HG03135 (cell line): ENCODE measurements at regions not wholly inside any gene's neighbourhood (a gene's known extent, or its start where the extent isn't known, plus 50 kb on each side); places are given as distances from the start of the nearest gene placed in this dataset.
"Not testable (repeated sequence)": the region's sequence is repeated elsewhere in the genome, so short reads cannot be mapped to it uniquely, and the experiment has no call there.

Experiments
- ATAC-seq: cut with Tn5 transposase; IDR thresholded peaks from one replicate; pipeline ENCODE4 v1.9.1; 2021; ENCODE audit warnings: mild to moderate bottlenecking, moderate library complexity; ENCODE audit not compliant: unreplicated experiment

DNA sequence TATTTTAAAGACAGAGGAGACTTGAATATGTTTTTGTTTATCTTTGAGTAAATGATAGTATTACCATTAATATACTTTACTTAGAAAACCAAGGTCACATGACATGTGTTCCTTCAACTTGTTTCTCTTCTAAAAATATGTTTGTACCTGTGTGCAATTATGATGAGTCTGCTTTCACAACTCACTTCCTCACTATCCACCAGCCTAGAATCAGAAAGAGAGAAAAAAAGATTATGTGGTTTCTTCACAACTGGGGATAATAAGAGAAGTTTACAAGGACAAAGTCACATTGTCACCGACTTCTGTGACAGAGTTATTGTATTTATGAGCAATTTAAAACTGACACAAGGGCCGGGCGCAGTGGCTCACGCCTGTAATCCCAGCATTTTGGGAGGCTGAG is 1112.1 kb downstream of the RPA4 start:
- ATAC-seq: no peak

DNA sequence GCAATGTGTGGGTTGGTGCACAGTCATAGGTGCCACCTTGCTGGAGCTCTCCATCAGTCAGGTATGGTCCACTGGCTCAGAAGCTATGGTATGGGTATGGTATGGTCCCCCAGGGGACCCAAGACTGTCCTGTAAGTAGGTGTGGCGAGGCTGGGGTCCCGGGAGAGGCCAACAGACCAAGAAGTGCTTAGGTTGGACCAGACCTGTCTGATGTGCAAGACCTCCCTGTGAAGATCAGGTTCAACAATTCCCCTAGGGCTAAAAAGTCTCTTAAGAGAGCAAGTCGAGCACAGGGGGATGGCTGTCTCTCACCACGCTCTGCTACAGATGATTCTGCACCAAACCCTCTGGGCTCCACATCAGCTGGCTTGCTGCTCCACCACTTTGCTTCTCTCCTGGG is 1145.0 kb downstream of the RPA4 start:
- ATAC-seq: no peak

DNA sequence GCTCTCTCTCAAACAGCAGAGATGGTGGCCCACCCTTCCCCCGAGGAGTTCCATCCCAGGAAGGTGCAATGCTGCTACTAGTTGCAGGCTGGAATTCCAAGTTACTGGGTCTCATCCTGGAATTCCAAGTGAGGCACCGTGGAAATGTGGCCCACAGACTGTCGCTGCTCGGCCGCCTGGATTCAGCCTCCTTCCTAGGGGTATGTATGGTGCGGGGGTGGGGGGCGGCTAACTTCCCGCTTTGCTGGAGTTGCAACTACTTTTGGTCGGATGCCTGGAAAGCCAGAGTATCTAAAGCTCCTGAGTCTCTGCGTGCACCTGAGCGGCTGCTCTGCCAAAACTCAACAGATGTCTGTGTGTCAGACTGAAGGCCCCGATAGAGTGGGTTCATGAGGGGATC is 1146.2 kb downstream of the RPA4 start:
- no peak for ATAC-seq

DNA sequence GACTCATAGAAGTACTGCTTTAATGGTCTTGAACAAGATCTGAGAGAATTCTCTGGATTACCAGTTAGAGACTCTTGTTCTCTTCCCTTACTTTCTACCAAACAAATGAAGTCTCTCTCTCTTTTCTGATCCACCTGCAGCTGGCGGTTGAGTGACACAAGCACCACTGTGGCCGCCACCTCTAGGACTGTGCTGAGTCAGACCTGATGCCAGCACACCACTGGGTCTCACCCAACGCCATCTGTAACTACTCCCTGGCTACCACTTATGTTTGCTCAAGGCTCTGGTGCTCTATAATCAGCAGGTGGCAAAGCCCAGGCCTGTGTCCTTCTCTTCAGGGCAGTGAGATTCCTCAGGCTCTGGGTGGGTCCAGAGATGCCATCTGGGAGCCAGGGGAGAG is 1173.5 kb downstream of the RPA4 start:
- ATAC-seq: no peak

DNA sequence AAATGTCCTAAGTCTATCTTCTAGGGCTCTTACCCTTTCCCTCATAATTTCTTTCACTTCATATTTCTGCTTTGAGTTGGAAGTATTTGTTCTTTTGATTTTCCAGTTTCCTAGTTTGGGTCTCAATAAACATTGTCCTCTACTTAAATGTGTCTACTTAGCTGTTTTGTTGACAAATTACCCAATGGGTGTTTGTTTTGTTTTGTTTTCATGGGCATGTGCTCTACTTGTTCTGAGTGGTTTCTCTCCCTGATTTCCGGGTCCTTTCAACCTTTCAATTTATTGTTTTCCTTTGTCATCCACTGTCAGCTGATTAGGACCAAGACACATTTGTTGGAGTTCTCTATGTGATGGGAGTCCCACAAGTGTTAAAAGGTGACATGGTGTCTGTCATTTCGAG is 1181.4 kb downstream of the RPA4 start:
- ATAC-seq: no peak

DNA sequence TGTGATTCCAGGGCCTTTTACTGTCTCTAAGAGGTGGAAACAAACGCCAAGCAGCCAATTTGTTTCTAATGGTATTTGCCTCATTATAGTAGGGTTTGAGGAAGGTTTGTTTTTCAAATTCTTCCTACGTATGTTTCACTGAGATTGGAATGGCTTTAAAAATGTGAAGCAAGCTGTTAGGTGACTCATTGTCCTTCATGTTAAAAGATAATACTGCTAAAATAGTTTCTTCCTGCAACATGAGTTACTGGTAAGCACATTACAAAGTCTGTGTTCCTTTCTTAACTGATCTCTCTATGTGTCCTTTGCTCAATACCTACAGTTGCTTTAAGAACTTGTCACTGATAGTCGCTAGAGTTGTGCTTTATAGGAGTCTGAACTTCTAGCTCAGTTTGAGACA is 1183.9 kb downstream of the RPA4 start:
- ATAC-seq: no peak

DNA sequence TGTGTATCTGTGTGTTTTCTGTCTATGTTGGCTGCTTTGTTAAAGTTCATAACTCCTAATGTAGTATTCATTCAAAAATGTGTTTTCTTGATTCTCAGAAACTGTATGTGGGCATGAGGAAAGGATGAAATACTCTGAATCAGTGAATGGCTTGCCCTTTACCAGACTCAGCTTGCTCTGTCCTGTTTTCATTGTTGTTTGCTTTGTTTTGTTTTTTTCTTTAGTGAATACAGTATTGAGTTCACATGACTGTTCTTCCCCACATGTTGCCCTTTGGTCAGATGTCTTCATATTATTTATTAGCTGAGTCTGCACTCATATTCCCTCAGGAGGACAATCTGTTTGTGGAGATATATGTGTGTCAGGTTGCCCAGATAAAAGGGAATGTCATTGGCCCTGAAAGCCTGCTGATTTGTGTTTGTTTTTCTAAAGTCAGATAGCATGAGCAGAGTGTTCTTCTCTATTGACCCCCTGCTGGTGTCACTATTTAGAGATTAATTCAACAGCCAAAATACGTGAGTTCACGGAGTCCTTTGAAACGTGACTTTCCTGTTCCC is 1184.4 kb downstream of the RPA4 start:
- no peak for ATAC-seq

DNA sequence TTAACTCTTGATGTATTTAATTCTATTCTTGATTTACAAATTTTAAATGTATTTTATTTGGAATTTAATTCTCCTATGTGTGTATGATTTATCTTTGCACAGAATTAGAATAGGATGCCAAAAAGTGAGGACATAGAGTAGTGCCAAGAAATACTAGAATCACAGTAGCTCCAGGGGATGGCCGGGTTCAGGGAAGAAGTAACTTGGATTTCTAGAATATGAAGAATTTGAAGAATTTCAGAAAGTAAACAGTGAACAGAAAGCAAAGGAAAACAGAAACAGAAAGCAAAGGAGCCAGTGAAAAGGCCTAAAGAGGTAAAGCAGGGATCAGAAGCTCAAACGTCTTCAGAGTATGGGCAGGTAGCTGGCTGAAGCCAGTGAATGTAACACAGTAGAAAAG is 1187.6 kb downstream of the RPA4 start:
- ATAC-seq: no peak

DNA sequence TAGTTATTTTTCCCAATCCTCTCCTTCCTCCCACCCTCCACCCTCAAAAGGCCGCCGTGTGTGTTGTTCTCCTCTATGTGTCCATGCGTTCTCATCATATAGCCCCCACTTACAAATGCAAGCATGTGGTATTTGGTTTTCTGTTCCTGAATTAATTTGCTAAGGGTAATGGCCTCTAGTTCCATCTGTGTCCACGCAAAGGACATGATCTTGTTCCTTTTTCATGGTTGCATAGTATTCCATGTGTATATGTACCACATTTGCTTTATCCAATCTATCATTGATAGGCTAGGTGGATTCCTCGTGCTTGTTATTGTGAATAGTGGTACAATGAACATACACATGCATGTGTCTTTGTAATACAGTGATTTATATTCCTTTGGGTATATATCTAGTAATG is 1193.7 kb downstream of the RPA4 start:
- ATAC-seq: no peak

DNA sequence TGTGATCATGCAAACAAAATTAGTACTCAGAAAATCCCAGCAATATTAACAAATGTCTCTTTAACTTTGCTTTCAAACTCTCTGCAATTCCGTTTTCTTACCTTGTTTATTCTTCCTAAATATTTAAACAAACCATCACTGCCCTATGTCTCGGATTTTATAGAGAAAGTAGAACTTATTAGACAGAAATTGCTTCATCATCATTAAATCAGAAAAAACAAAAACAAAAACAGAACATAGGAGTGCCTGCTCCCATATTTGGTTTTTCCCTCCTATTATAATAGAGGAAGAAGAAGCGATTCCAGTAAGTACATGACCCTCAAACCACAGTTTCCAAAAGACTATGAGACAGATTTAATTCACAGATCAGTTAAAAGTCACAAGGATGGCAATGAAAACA is 1228.0 kb downstream of the RPA4 start:
- ATAC-seq: no peak

DNA sequence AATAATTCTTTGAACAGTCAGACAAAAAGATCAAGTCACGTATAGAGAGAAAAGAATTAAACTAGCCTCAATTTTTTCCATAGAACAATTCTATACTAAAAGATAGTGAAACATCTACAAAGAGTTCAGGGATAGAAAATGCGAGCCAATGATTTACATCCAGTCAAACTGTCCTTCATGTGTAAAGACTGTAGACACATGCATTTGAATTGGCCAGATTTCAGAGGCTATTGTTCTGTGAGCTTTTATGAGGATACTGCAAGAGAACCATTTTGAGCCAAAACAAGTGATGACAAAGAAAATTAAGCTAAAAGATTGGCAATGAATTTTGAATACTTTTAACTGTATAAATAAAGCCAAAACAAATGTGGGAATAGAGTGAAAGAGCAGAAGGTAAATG is 1230.3 kb downstream of the RPA4 start:
- ATAC-seq: no peak

DNA sequence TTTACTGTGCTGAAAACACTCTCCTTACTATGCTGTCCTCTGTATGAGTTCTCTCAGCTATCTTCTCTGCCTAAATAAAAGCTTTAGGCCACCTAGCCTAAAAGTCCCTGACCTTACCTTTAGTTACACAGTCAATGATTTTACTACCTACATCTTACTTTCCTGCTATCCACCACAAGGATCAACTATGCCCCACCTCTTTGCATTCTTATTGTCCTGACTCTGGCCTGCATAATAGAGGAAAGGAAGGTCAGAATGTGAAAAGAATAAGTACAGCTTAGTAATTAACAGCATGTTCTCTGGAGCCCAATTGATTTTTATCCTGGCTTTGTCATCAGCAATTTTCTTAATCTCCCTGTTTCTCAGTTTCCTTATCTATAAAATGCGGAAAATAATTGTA is 1257.8 kb downstream of the RPA4 start:
- no peak for ATAC-seq

DNA sequence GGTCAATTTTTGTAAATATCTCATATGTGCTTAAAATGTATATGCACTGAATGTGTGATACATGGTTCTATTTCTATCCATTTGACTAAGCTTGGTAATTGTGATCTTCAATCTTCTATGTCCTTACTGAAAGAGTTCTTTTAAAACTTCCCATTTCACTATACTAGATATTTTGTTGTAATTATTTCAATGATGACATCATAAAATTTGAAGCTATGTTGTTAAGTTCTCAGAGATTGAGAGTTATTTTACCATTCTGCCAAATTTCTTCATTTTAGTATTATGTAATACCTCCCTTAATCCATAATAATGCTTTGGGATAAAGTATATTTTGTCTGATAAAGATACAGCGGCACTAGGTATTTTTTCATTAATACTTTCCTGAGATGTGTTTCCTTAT is 1307.3 kb downstream of the RPA4 start:
- ATAC-seq: no peak

DNA sequence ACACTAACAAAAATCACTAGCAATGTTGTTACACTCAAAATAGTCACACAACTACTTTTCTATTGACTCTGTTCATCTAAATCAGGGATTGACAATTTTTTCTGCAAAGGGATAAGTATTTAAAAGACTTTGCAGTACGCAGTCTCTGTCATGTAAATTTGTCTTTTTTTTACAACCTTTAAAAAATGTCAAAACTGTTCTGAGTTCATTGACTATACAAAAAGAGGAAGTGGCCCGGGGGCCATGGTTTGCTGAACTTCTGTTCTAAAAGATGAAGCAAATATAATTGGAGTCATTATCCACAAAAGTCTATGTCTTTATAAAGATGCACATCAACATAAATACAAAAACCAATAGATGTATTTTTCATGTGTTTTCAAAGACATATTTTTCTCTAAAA is 1310.3 kb downstream of the RPA4 start:
- no peak for ATAC-seq

DNA sequence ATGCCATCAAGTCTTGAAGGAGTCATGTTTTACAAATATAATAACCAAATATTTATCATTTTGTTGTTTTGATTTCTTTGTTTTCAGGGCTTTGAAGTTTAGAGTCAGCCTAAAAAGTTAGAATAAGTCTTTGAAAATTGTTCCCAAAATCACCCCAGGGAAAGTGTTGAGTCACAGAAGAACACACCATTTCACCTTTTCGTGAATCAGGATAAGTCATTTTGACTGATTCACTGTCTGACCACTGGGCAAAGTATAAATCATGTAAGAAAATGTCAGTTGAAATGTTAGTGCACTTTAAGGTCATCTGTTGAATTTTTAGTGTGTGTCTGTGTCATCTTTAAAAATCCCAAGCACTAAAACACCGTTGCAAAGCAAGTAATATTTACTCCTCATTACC is 1320.1 kb downstream of the RPA4 start:
- no peak for ATAC-seq

DNA sequence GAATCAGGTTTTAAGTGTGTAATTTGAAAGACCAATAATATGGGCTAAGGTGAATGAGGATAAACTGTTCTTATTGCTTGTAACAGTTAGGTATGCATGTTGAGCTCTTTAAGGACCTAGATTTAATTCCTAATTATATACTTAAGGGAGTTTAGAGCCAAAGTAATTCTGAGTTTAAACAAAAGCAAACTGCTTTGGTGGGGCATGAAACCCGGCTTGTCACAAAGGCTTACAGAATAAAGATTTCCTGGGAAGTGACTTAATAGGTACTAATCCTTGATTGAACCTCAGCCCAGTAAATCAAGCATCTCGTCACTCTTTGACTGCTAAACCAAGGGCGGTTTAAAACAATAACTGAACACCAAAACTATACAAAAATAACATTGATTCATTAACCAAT is 1324.2 kb downstream of the RPA4 start:
- no peak for ATAC-seq

DNA sequence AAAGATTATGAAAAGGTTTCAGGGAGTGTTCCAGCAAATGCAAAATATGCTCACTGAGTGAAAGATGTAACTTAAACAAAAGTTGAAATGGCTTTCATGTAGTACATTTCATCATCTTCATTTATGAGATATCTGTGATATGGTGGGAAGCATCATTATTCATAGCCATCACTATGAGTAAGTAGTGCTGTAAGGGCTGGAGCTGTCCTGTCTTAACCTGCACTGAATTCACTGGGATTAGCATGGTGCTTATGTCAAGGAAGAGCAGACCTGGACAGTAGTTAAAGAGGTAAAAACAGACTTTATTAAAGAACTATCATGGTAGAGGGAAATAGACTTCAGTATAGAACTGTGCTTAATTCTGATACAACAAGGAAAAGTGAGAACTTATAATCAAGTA is 1347.3 kb downstream of the RPA4 start:
- no peak for ATAC-seq

DNA sequence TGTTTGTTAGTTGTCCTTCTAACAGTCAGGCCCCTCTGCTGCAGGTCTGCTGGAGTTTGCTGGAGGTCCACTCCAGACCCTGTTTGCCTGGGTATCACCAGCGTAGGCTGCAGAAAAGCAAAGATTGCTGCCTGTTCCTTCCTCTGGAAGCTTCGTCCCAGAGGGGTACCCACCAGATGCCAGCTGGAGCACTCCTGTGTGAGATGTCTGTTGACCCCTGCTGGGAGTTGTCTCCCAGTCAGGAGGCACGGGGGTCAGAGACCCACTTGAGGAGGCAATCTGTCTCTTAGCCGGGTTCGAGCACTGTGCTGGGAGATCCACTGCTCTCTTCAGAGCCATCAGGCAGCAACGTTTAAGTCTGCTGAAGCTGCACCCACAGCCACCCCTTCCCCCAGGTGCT is 1356.4 kb downstream of the RPA4 start:
- ATAC-seq: not testable (repeated sequence)

DNA sequence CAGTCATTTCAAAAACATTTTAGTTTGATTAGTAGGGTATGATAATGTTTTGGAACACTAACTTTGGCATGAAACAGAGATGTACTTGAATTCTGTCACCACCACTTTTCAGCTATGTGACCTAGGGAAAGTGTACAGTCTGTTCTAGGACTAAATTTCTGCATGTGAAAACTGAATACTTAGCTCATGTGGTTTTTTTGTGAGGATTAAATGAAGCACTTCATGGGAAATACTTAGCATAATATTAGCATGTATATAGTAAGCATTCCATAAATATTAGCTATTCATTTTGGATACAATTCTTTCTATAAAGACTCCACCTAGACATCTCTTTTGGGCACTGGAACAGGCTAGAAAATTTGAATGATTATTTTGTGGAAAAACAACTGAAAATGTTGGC is 1379.4 kb downstream of the RPA4 start:
- ATAC-seq: no peak

DNA sequence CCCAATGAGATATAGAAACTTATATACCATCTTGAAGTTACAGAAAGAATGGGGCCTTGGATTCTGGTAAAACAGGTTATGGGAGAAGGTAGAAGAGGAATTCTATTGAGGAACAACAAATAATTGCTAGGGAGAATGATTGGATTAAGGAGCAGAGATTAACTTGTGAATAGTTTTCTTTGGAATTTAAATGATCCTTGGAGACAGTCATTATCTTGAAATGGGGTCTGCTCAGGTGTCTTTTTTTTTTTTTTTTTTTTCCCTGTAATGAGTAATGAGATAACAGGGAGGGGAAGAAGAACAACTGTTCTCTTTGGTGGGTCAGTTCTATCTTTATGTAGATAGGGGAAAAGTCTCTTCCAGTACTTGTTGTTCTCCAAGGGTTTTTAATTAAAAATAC is 1406.0 kb downstream of the RPA4 start:
- ATAC-seq: no peak

DNA sequence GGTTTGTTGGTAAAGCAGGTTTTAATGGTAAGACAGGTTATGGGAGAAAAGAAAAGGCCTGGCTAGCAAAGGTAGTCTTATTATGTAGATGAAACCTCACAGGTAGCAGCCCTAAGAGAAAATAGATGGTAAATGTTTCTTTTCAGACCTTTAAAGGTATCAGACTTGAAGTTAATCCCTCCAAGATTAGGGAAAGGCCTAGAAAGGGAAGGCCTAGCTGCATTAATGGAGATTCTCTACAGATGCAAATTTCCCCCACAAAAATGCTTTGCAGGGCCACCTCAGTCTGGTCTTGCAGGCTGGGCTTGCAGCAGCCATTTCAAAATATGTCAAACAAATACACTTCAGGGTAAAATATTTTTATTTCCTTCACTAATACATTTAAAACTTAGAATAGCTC is 1410.6 kb downstream of the RPA4 start:
- no peak for ATAC-seq

DNA sequence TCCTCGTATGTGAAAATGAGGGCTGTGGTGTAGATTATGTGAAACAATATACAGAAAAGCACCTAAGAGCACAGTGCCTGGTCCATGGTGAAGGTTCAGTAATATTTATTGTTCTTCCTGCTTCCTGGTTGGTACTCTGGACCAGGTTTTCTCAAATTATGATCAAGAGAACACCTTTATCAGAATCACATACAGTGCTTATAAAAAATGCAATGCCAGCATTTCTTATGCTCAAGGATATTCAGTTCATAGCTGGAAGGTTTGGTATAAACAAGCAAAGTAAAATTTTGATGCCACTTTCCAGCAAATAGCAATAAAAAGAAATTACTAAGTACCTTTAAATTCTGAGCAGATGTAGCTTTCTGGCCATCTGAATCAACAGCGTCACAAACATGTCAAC is 1412.4 kb downstream of the RPA4 start:
- ATAC-seq: no peak

DNA sequence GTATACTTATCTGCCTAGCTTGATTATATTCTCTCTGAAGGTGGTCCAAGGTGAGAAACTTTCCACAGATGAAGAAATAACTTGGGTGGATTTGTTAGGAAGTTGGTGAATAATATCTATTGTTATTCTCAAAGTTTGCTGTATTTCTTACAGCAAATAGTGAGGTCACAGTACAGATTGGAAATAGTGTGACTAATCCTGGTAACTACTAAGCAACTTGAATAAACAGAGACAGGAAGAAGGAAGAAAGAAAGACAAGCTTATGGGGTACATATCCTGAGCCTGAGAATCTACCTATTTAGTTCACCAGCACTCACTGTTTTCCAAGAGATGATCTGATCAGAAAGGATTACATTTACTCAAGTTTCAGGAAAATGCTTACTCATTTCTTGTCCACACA is 1416.1 kb downstream of the RPA4 start:
- ATAC-seq: no peak

DNA sequence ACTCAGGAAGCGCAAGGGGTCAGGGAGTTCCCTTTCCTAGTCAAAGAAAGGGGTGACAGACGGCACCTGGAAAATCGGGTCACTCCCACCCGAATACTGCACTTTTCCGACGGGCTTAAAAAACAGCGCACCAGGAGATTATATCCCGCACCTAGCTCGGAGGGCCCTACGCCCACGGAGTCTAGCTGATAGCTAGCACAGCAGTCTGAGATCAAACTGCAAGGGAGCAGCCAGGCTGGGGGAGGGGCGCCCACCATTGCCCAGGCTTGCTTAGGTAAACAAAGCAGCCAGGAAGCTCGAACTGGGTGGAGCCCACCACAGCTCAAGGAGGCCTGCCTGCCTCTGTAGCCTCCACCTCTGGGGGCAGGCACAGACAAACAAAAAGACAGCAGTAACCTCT is 1416.8 kb downstream of the RPA4 start:
- not testable (repeated sequence) for ATAC-seq
